Esophagus muscularis mucosa (tissue), 4 donors: ENCODE measurements at regions not wholly inside any gene's neighbourhood (a gene's known extent, or its start where the extent isn't known, plus 50 kb on each side); places are given as distances from the start of the nearest gene placed in this dataset.

Source experiments
- DNase-seq: peaks from one replicate; pipeline ENCODE4 v3.0.0-alpha.2; 2017; ENCODE audit errors: extremely low spot score
- H3K27ac ChIP-seq, 4 donors: fragments of 200-600 bp; sonication (generic); replicated peaks in 1 of 4; 1 replicate in 3 of 4; 2 replicates in 1 of 4; pipeline ENCODE4 v1.5.1; 2016 to 2019; ENCODE audit warnings: mild to moderate bottlenecking in 1 of 4
- H3K27me3 ChIP-seq, 4 donors: fragments of 200-600 bp; sonication (generic); one replicate each; pipeline versions ENCODE4 v1.5.1 to v1.6.0; 2016 to 2019
- H3K36me3 ChIP-seq, 4 donors: fragments of 200-600 bp; sonication (generic); one replicate each; pipeline ENCODE4 v1.5.1; 2016 to 2019
- H3K4me1 ChIP-seq, 4 donors: fragments of 200-600 bp; sonication (generic); one replicate each; pipeline ENCODE4 v1.5.1; 2016 to 2019
- H3K4me3 ChIP-seq, 4 donors: fragments of 200-600 bp; sonication (generic); 1 replicate in 2 of 4; 2 replicates in 2 of 4; pipeline ENCODE4 v1.5.1; 2016 to 2019; ENCODE audit warnings: mild to moderate bottlenecking in 4 of 4, moderate library complexity in 1 of 4
- H3K9me3 ChIP-seq, 4 donors: fragments of 200-600 bp; sonication (generic); 1 replicate in 3 of 4; 2 replicates in 1 of 4; pipeline ENCODE4 v1.5.1; 2016 to 2019
- CTCF ChIP-seq, 3 experiments: fragments of 200-600 bp in 2 of 3; fragments of 450-650 bp in 1 of 3; sonication (generic) in 2 of 3; IDR thresholded peaks; one replicate each; pipeline ENCODE4 v1.5.1; 2017 to 2019; ENCODE audit warnings: antibody characterized with exemption in 3 of 3, mild to moderate bottlenecking in 2 of 3, moderate library complexity in 1 of 3
- EP300 ChIP-seq: sonication (generic); formaldehyde crosslinking; IDR thresholded peaks from one replicate; pipeline ENCODE4 v1.6.1; 2017; ENCODE audit warnings: antibody characterized with exemption
- POLR2A ChIP-seq: fragments of 450-650 bp; IDR thresholded peaks from one replicate; pipeline ENCODE4 v1.6.1; 2017; ENCODE audit warnings: antibody characterized with exemption, moderate library complexity, mild to moderate bottlenecking, low read depth
- POLR2AphosphoS5 ChIP-seq, 2 donors: sonication (generic); formaldehyde crosslinking; IDR thresholded peaks; one replicate each; pipeline ENCODE4 v1.6.1; 2017; ENCODE audit warnings: antibody characterized with exemption in 2 of 2
- WGBS: methylation state at CpG from one replicate; pipeline ENCODE4 v1.1.5; 2018; 5-methylcytosine and 5-hydroxymethylcytosine counted together
- intact Hi-C: fragments of 100-400 bp; cut with DNase I; formaldehyde crosslinking; loops from one replicate; pipeline ENCODE4 v1.15.1; 2023

- Histone ChIP-seq H3K36me3 (no peaks in the 10 kb centered on the region), H3K4me1 (no peaks in the 10 kb centered on the region), H3K27ac (no peak overlapping the region), H3K27me3 (no peaks in the 10 kb centered on the region), H3K9me3 (no peaks in the 10 kb centered on the region), H3K4me3 (no peak overlapping the region)
- 74% methylated on average over 3 of the region's 3 CpGs for WGBS
- no peak for DNase-seq
- TF ChIP-seq EP300 (no peak), CTCF (IDR thresholded peaks at IDR 0.05) (no peak), POLR2A (no peak), POLR2AphosphoS5 (IDR thresholded peaks at IDR 0.05) (no peak)
- intact Hi-C loops: no loop called here
Observed at GRCh38 chr19:27890206-27890605, 1322.7 kb downstream of the UQCRFS1 start.

- no peak overlapping the region for H3K27ac ChIP-seq
- H3K9me3 ChIP-seq: no peaks in the 10 kb centered on the region
- no peak overlapping the region for H3K4me3 ChIP-seq
- no peaks in the 10 kb centered on the region for H3K27me3 ChIP-seq
- WGBS: 97% methylated on average over 3 of the region's 3 CpGs
- DNase-seq: no peak
- intact Hi-C loops: no loop called here
- no peaks in the 10 kb centered on the region for H3K36me3 ChIP-seq
- H3K4me1 ChIP-seq: no peaks in the 10 kb centered on the region
- no peak for TF ChIP-seq POLR2AphosphoS5 (IDR thresholded peaks at IDR 0.05)
- no peak for TF ChIP-seq POLR2A
- no peak for TF ChIP-seq EP300
- no peak for TF ChIP-seq CTCF (IDR thresholded peaks at IDR 0.05)
Observed at GRCh38 chr19:27889156-27889555, 1323.8 kb downstream of the UQCRFS1 start.

- 65% methylated on average over 2 of the region's 2 CpGs for WGBS
- TF ChIP-seq CTCF (IDR thresholded peaks at IDR 0.05): no peak
- TF ChIP-seq POLR2A: no peak
- no peak for TF ChIP-seq EP300
- TF ChIP-seq POLR2AphosphoS5 (IDR thresholded peaks at IDR 0.05): no peak
Observed at GRCh38 chr19:27887946-27888345, 1325.0 kb downstream of the UQCRFS1 start.

GRCh38 chr19:27885359-27885758 lies 1327.6 kb downstream of the UQCRFS1 start:
- 87% methylated on average over 7 of the region's 7 CpGs for WGBS
- DNase-seq: no peak
- TF ChIP-seq POLR2A (no peak), POLR2AphosphoS5 (IDR thresholded peaks at IDR 0.05) (no peak), CTCF (IDR thresholded peaks at IDR 0.05) (no peak), EP300 (no peak)
- Histone ChIP-seq H3K4me1 (no peaks in the 10 kb centered on the region), H3K9me3 (no peaks in the 10 kb centered on the region), H3K36me3 (no peaks in the 10 kb centered on the region), H3K27me3 (no peaks in the 10 kb centered on the region), H3K4me3 (no peak overlapping the region), H3K27ac (no peak overlapping the region)
- intact Hi-C loops: no loop called here

More at GRCh38 chr19:27887946-27888345, 1325.0 kb downstream of the UQCRFS1 start:
- intact Hi-C loops: no loop called here
- Histone ChIP-seq H3K4me1 (no peaks in the 10 kb centered on the region), H3K27me3 (no peaks in the 10 kb centered on the region), H3K36me3 (no peaks in the 10 kb centered on the region), H3K9me3 (no peaks in the 10 kb centered on the region), H3K4me3 (no peak overlapping the region), H3K27ac (no peak overlapping the region)
- no peak for DNase-seq

GRCh38 chr19:27884376-27884775 lies 1328.6 kb downstream of the UQCRFS1 start:
- Histone ChIP-seq H3K4me3 (no peak overlapping the region), H3K27me3 (no peaks in the 10 kb centered on the region), H3K27ac (no peak overlapping the region), H3K4me1 (no peaks in the 10 kb centered on the region), H3K9me3 (no peaks in the 10 kb centered on the region), H3K36me3 (no peaks in the 10 kb centered on the region)
- TF ChIP-seq POLR2AphosphoS5 (IDR thresholded peaks at IDR 0.05): no peak
- no peak for TF ChIP-seq CTCF (IDR thresholded peaks at IDR 0.05)
- no peak for TF ChIP-seq POLR2A
- TF ChIP-seq EP300: no peak
- intact Hi-C loops: no loop called here
- no peak for DNase-seq
- 96% methylated on average over 2 of the region's 2 CpGs for whole genome bisulfite sequencing
